Muscle layer of duodenum (tissue), 2 donors: ENCODE measurements at regions not wholly inside any gene's neighbourhood (a gene's known extent, or its start where the extent isn't known, plus 50 kb on each side); places are given as distances from the start of the nearest gene placed in this dataset.

ENCODE experiments used
- H3K27ac ChIP-seq: one replicate; pipeline ENCODE4 v1.7.0; 2013; ENCODE audit warnings: mild to moderate bottlenecking, low read length
- H3K27me3 ChIP-seq: one replicate; pipeline ENCODE4 v1.7.0; 2013; ENCODE audit warnings: low read depth, mild to moderate bottlenecking, control low read depth, low read length
- H3K36me3 ChIP-seq, 2 donors: one replicate each; pipeline ENCODE4 v1.7.0; 2013; ENCODE audit warnings: low read length in 2 of 2, control low read depth in 1 of 2, mild to moderate bottlenecking in 1 of 2; ENCODE audit not compliant: insufficient read depth in 2 of 2, control insufficient read depth in 1 of 2
- H3K4me1 ChIP-seq, 2 donors: one replicate each; pipeline ENCODE4 v1.7.0; 2013; ENCODE audit warnings: low read length in 2 of 2, mild to moderate bottlenecking in 2 of 2, control low read depth in 1 of 2, moderate library complexity in 1 of 2; ENCODE audit not compliant: insufficient read depth in 2 of 2, control insufficient read depth in 1 of 2
- H3K4me3 ChIP-seq, 2 donors: one replicate each; pipeline ENCODE4 v1.7.0; 2013; ENCODE audit warnings: low read length in 2 of 2, low read depth in 1 of 2, mild to moderate bottlenecking in 1 of 2
- H3K9me3 ChIP-seq, 2 donors: one replicate each; pipeline ENCODE4 v1.7.0; 2013; ENCODE audit warnings: low read length in 2 of 2, control low read depth in 1 of 2, mild to moderate bottlenecking in 1 of 2; ENCODE audit not compliant: control insufficient read depth in 1 of 2
- donor health status: healthy.

DNA sequence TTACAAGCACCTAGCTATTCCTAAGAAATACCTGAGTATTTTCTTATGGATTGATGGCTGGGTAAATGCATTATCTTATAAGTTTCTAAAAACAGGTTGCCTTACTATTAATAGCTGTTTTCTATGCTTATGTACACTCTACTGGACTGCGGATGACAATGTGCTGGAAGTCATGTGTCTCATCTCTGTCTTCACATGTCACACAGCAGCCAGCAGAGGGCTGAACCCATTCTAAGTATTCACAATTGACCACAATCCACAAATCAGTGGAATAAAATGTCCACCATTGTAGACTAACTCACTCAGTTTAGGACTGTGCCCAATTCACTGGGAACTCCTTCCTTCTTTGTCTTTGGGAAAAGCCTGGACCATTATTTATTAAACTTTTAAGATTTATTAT, 371.2 kb downstream of the INSIG2 start:
- H3K4me1 ChIP-seq: no peaks in the 10 kb centered on the region
- H3K9me3 ChIP-seq: no peaks in the 10 kb centered on the region
- H3K4me3 ChIP-seq: no peak overlapping the region
- H3K27me3 ChIP-seq: no peaks in the 10 kb centered on the region
- H3K27ac ChIP-seq: no peak overlapping the region
- H3K36me3 ChIP-seq: no peaks in the 10 kb centered on the region

DNA sequence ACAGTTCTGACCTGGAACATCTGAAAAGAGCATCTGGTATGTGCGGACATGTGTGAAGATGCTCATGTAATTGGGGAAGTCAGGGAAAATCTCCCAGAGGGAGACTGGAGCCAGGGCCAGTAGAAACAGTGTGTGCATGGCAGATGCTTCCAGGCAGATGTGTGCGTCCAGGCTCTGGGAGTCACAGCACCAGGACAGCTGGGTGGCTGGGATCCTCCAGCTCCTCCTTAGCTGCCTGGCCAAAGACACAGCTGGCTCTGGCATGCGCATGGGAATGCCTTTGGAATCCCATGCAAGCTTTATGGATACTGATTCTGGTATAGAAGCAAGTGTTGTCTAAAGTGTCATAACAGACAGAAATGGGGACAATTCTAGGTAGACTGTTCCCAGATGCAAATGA, 369.7 kb downstream of the INSIG2 start:
- H3K36me3 ChIP-seq: no peaks in the 10 kb centered on the region
- H3K4me3 ChIP-seq: no peak overlapping the region
- no peaks in the 10 kb centered on the region for H3K27me3 ChIP-seq
- H3K4me1 ChIP-seq: no peaks in the 10 kb centered on the region
- no peaks in the 10 kb centered on the region for H3K9me3 ChIP-seq
- no peak overlapping the region for H3K27ac ChIP-seq

DNA sequence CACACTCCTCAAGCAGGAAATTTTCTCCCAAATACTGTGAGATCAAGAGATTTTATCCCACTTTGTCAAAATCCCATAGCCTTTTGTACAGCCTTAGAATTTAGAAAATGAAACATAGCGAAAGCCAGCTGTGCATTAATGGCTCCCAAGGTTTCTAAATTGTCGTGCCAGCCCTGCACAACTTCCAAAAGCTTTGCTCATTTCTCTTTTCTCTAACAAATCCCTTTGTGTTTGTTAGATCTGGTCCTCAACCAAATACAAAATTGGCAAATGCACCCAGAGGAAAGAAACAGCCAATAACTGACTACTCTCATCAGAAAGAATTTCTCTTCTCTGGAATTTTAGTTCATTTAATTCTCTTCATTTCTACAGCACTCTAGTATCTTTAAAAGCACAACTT, 361.1 kb downstream of the INSIG2 start:
- Histone ChIP-seq H3K27ac (no peak overlapping the region), H3K4me1 (no peaks in the 10 kb centered on the region), H3K27me3 (no peaks in the 10 kb centered on the region), H3K9me3 (no peaks in the 10 kb centered on the region), H3K36me3 (no peaks in the 10 kb centered on the region), H3K4me3 (no peak overlapping the region)

DNA sequence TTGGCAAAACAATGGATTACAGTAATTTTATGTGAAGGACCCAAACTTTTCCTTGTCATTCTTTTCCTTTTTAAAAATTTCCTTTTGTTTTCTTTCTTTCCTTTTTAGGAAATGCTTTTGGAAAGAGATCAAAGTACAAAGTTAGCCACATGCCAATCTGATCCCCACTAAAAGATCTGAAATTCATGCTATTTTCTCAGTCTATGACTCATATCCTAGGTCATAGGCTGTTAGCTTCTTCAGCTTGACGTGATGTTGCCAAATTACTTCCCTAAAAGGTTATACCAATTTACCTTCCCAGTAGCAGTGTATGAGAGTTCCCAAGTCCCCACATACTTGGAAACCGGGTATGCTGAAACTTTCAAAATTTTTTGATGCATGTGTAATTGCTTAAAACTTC, 355.3 kb downstream of the INSIG2 start:
- H3K27me3 ChIP-seq: no peaks in the 10 kb centered on the region
- H3K9me3 ChIP-seq: no peaks in the 10 kb centered on the region
- no peak overlapping the region for H3K27ac ChIP-seq
- no peaks in the 10 kb centered on the region for H3K36me3 ChIP-seq
- H3K4me3 ChIP-seq: no peak overlapping the region
- no peaks in the 10 kb centered on the region for H3K4me1 ChIP-seq

DNA sequence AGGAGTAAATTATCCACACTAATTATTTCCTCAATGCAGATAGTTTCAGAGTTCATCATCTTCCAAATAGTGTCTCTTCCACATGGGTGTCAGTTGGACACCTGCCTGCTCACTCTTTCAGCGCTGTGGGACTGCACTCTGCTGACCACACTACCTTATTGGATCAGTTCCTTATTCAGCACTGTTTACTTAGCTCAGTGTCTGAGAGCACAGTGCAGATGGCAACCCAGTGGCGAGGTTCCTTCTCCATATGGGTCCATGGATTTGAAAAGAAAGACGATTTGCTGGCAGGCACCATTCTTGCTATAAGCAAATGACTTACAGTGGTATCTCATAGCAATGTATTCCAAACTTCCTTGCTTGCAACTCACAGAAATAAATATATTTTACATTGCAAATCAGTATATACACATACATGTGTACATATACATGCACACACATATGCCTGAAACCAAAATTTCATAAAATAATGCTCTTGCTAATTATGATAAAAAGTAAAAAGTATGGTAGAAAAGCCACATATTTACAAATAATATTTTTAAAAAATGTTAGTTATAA, 354.8 kb downstream of the INSIG2 start:
- Histone ChIP-seq H3K36me3 (no peaks in the 10 kb centered on the region), H3K4me3 (no peak overlapping the region), H3K27me3 (no peaks in the 10 kb centered on the region), H3K4me1 (no peaks in the 10 kb centered on the region), H3K27ac (no peak overlapping the region), H3K9me3 (no peaks in the 10 kb centered on the region)

DNA sequence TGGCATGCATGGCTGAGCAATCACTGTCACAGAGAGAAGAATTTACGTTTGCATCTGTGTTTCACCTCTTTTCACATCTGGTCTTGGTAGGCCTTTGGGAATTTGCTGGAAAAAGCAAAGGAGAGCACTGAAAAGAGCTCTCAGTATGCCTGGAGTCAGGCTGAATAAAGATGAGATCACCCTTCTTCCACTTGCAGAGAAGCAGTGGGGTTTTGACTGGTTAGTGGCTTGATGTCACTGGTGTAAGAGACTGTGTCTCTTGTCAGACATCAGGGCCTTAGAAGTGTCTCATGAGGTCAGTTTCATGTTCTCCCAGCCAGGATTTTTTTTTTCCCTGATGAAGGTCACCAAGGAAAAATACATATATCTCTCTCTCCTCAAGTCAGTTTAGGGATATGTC, 353.8 kb downstream of the INSIG2 start:
- H3K27ac ChIP-seq: no peak overlapping the region
- H3K4me1 ChIP-seq: no peaks in the 10 kb centered on the region
- no peaks in the 10 kb centered on the region for H3K36me3 ChIP-seq
- no peaks in the 10 kb centered on the region for H3K27me3 ChIP-seq
- no peak overlapping the region for H3K4me3 ChIP-seq
- no peaks in the 10 kb centered on the region for H3K9me3 ChIP-seq

DNA sequence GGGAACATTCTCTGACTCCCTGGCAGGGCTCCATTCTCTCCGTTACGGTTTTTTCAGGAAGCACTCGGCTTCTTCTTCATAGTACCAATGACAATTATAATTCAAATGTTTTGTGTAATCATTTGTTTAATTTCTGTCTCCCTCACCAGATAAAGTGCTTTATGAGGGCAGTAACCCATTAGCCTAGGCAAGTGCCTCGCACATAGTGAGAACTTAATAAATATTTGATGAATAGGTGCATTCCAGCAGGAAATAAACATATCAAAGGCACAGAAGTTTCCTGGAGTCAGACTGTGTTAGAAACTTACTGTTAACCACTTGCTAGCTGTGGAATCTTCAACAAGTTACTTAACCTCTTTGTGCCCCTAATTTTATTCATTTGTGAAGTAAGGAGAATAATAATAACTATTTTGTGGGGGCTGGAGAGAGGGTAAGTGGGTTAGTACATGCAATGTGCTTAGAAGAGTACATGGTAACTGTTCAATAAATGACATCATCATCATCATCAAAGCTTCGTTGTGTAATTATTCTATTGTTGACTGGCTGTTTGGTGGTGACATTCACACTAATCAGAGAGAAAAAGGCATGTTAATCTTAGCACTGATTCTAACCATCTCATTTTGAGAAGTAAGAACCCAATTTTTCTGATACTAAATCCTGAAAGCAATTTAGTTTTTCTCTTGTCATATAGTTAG, 352.3 kb downstream of the INSIG2 start:
- Histone ChIP-seq H3K4me3 (no peak overlapping the region), H3K27ac (no peak overlapping the region), H3K9me3 (no peaks in the 10 kb centered on the region), H3K27me3 (no peaks in the 10 kb centered on the region), H3K36me3 (no peaks in the 10 kb centered on the region), H3K4me1 (no peaks in the 10 kb centered on the region)

DNA sequence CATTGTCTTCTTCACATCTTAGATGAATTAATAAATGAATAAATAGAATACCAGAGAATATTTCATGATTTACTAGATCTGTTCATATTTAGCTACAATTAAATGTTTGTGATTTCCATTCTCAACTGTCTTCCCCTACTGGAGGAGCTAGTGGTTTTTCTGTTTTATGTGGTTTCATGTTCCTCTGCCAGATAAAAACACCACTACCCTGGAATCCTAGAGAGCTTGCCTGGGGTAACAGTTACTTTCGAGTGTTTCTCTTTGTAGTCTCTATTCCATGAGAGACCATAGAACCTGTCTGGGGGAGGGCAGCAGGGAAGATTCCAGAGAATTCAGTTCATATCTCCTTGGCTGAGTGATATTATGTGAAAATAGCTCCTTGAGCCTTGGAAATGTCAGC, 349.2 kb downstream of the INSIG2 start:
- Histone ChIP-seq H3K27ac (no peak overlapping the region), H3K4me1 (no peaks in the 10 kb centered on the region), H3K36me3 (no peaks in the 10 kb centered on the region), H3K9me3 (no peaks in the 10 kb centered on the region), H3K27me3 (no peaks in the 10 kb centered on the region), H3K4me3 (no peak overlapping the region)

DNA sequence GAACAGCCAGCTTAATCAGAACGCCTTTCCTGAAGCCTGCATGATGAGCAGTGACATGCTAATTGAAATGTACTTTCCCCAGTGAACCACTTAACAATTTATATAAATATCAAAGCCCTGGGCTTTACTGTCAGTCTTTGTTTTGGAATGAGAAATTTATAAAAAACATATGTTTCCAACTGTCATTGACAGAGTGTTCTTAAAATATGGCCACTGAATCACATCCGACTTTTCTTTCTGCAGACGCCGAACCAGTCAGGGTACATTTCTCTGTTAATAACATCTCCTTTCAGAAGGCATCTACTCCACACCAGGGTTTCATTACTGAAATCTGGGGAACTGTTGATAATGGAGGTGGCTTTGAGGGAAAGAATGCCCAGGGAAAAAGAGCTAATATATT, 343.7 kb downstream of the INSIG2 start:
- H3K9me3 ChIP-seq: no peaks in the 10 kb centered on the region
- no peak overlapping the region for H3K27ac ChIP-seq
- H3K4me3 ChIP-seq: no peak overlapping the region
- no peaks in the 10 kb centered on the region for H3K36me3 ChIP-seq
- H3K4me1 ChIP-seq: no peaks in the 10 kb centered on the region
- H3K27me3 ChIP-seq: no peaks in the 10 kb centered on the region

DNA sequence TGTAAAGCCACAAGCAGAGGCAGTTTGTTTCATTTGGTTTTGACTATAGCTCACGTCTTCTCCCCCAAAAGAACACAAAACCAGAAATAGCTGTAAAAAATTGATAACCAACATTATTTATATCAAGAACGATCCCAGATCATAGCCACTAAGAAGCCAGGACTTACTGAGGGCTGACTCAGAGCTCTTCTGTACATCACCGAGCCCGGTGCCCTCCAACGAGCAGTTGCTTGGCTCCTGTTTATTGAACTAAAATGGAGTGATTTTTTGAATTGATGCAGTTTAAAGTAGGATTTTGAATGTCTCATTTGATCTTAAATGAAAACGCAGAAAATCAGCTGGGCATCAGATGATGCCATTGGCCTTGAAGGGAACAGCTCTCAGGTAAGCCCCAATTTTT, 343.3 kb downstream of the INSIG2 start:
- no peaks in the 10 kb centered on the region for H3K27me3 ChIP-seq
- no peaks in the 10 kb centered on the region for H3K4me1 ChIP-seq
- H3K36me3 ChIP-seq: no peaks in the 10 kb centered on the region
- H3K9me3 ChIP-seq: no peaks in the 10 kb centered on the region
- H3K4me3 ChIP-seq: no peak overlapping the region
- no peak overlapping the region for H3K27ac ChIP-seq

DNA sequence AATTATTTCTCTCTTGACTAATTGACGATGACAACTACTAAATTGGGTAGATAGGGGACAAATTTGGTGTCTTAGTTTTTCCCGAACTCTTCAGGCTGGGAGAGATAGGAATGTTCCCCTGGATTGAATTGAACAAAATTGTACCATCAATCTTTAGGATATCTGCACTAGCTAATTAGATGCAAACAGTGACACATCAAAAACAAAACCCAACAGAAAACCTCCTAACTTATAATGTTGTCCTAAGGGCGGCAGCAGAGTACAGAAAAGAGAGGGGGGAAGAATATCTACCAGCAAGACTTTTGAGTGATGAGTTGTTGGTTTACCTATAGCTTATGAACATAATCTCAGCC, 342.9 kb downstream of the INSIG2 start:
- Histone ChIP-seq H3K4me3 (no peak overlapping the region), H3K27ac (no peak overlapping the region), H3K27me3 (no peaks in the 10 kb centered on the region), H3K36me3 (no peaks in the 10 kb centered on the region), H3K9me3 (no peaks in the 10 kb centered on the region), H3K4me1 (no peaks in the 10 kb centered on the region)

DNA sequence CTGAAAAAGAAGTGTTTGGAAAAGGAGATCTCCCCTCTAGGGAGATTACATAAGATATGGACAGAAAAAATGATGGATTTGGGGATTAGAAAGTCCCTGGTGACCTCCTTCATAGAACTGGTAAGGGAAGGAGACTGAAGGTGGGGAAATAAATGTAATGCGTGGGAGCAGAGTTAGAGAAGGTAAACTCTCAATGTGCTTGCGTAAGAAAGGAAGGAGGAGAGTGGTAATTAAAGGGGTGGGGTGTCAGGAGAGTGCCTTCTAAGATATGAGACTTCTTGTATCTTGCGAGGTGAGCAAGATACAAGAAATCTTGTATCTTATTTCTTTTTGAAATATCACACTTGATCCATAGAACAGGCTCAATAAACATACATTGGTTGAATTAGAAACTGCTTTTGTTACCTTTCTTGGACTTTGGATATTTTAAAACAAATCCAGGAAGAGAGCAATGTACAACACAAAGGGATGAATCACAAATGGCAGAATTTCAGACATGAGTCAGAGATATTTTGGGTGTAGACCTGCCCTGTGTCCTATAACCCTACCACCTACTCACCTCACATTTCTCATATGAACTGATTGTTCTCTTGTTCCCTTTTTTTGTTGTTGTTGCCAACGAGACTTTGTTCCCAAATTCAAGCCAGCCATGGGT, 342.4 kb downstream of the INSIG2 start:
- no peak overlapping the region for H3K27ac ChIP-seq
- H3K4me1 ChIP-seq: no peaks in the 10 kb centered on the region
- H3K27me3 ChIP-seq: no peaks in the 10 kb centered on the region
- no peaks in the 10 kb centered on the region for H3K9me3 ChIP-seq
- H3K36me3 ChIP-seq: no peaks in the 10 kb centered on the region
- no peak overlapping the region for H3K4me3 ChIP-seq
